Epidermal melanocyte (primary cell): ENCODE measurements at regions not wholly inside any gene's neighbourhood (a gene's known extent, or its start where the extent isn't known, plus 50 kb on each side); places are given as distances from the start of the nearest gene placed in this dataset.

Experiments used
- DNase-seq: peaks from one replicate; pipeline ENCODE4 v3.0.0; 2011; ENCODE audit warnings: low spot score; ENCODE audit not compliant: insufficient read length

DNA sequence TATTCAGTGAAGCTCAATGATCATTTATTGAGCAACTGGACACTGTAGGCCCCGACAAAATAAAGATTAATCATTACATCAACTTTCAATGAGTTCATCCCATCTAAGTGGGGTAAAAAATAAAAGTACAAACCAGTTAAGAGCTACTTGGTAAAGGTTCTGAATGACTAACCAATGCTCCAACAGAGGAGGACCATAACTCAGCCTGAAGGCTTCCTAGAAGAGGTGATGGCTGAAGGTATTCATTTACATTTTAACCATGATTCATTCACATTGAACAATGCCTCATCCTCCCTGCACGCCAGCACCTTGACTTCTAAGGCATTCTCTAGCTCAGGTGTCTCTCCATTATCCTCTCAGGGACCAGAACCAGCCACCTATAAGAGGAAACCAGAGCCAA is 201.4 kb downstream of the ZNF462 start:
- DNase-seq: no peak

DNA sequence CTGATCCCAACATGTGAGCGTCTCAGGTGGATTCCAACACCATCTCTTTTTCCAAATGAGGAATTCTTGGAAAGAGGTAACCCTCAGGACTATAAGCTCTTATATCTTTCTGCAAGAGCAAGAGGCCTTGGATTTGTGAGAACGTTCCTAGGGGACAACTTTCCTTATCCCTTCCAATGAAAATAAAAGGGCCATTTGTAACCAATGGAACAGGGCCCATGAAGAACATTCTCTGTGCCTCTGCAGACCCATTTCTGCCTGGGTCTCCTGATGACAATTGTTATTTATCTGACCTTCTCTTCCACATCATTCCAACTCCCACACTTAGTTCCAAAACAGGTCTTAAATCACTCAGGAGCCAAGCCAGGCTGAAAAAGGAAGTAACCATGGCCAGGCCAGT is 202.6 kb downstream of the ZNF462 start:
- DNase-seq: no peak

DNA sequence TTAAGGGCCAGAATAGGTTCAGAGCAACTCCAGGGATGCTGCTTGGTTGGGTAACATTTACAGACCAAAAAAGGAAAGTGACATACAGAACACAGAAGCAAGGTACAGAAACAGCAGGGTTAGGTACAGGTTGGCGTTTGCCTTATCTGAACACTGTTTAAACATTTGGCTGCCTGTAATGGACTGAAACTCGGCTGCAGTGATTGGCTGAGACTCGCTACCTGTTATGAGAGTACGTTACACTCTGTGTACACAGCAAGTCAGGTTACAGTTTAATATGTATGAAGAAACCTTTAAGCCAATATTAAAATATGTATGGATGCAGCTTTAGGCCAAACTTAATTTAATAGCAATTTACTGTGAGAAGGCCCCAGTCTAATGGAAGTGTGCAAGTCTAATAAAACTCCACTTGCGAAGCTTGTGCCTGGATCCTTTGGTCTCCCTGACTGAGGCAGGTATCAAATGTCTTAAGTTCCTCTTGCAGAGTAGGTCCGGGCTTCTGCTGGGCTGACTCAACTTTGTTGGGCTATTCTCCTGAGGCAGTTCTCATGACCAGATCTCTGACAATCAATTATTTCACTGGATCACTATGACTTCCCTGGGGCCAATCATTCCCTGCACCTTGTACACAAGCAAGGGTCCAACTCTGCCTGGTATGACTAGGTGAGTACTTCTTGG is 204.9 kb downstream of the ZNF462 start:
- no peak for DNase-seq

DNA sequence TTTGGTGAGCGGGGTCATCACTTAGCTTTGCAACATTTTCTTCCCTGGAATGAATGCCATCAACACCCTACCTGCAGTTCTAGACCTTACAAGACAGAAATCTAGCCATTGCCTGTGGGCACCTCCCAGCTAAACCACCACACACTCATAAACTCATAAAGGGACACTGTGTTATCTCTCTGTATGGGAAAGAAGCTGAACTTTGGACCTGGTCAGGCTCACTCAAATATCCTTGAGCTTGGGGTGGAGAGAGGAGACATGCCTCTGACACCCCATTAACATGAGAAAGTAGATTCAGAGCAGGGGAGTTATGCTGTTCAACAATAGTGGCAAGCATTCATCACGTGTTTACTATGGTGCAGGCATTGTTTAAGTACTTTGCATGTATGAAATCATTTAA is 205.6 kb downstream of the ZNF462 start:
- DNase-seq: no peak

DNA sequence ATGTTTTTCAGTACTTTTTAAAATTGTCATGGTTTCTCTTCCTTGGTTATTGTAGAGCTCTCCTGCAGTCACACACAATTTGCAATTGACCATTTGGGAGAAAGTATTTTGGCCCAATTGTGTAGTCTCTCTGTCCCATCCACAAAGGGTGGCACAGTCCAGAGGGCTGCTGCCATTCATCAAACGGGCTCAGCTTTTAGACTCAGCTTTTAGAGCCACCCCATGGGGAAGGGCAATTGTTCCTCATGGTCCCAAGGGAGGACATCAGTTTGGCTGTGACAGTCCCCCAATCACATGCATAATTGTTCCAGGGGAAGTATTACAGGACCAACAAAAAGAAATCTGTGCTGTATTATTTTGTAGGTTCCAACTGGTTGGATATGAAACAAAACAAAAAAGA is 207.6 kb downstream of the ZNF462 start:
- DNase-seq: no peak

DNA sequence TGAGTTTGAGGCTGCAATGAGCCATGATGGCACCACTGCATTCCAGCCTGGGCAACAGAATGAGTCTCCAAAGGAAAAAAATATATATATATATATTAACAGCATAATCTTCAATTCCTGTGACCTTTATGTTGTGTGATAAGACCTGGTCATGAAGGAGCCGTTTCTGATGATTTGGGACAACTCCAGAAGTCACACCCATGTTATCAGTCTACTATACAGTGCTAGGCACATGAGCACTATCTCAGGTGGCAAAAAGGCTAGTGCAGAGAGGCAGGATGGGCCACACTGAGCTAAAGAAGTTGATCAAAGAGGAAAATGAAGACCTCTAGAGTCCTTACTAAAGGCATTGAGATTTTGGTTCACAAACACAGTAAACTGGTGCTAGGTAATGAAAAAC is 205.0 kb upstream of the RAD23B start:
- no peak for DNase-seq

DNA sequence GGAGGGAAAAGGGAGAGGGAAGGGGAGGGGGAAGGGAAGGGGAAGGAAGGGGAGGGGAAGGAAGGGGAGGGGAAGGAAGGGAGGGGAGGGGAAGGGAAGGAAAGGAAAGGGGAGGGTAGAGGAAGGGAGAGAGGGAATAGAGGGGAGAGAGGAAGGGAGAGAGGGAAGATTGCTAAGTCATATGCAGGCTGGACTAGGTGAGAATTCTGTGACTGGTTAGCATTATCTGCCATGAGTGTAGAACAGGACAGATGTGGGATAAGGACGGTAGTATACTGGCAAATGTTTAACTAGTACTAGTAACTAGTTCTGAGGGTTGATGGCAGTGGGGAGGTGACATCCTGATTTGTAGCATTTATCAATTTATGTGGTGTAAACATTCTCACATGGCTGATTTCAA is 203.5 kb upstream of the RAD23B start:
- DNase-seq: no peak

DNA sequence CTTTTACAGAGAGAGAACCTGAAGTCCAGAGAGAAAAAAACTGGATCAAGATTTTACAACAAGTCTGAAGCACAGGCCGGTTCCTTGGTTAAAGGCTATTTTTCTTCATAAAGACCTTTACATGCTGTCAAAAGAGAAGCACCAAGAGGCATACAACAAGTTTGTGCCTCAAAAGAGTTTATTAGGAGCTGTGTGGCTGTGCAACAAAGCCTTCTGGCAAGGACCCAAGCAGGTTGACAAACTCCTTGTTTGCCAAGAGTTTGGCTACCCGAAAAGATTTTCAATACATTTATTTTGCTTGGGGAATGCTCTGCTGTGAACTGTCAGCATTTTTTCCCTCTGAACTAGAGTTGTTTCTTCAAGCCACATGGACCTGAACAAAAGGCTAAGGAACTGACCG is 202.9 kb upstream of the RAD23B start:
- no peak for DNase-seq

DNA sequence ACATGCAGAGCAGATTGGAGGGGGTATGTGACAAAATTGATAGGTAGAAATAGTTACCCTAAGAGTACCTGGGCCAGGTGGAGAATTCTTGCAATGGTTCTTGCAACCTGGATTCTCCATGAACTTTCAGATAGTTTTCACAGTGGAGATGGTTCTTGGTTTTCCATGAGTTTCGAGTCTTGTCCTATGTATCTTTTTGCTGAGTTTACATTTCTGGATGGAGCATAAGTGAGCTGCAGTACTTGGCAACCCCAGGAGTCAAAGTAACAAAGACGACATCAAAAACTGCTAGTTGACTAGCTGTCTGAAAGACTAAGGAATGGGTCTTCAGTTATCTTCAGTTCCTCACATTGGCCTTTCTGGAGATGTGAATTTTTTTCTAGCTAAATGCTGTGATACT is 196.6 kb upstream of the RAD23B start:
- no peak for DNase-seq

DNA sequence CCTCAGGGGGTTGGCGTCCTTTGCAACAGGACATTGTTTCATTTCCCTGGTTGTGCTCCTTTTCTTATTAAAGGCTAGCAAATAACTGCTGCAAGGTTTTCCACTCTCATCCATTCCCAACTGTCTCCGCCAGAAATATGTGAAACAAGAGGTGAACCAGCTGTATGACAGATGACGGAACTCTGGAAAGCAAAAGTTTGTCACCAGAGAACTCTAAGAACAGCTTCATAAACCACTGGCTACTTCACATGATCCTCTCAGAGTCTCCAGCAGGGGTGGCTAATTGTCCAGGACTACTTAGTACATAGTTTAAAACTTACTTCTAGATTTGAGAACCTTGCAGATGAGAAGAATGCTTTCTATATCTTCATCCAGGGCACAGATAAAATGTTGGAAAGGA is 195.9 kb upstream of the RAD23B start:
- no peak for DNase-seq

DNA sequence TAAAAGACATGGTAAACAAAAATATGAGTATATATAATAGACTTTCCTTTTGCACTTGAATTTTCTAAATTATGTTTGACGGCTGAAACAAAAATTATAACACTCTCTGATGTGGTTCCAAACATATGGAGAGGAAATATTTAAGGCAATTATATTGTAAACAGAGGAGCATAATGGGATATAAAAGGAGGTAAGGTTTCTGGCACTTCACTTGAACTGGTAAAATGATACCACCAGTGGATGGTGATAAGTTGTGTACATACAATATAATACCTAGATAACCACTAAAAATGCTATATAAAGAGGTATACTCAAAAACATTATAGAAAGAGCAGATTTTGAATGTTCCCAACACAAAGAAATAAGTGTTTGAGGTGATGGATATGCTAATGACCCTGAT is 192.9 kb upstream of the RAD23B start:
- no peak for DNase-seq

DNA sequence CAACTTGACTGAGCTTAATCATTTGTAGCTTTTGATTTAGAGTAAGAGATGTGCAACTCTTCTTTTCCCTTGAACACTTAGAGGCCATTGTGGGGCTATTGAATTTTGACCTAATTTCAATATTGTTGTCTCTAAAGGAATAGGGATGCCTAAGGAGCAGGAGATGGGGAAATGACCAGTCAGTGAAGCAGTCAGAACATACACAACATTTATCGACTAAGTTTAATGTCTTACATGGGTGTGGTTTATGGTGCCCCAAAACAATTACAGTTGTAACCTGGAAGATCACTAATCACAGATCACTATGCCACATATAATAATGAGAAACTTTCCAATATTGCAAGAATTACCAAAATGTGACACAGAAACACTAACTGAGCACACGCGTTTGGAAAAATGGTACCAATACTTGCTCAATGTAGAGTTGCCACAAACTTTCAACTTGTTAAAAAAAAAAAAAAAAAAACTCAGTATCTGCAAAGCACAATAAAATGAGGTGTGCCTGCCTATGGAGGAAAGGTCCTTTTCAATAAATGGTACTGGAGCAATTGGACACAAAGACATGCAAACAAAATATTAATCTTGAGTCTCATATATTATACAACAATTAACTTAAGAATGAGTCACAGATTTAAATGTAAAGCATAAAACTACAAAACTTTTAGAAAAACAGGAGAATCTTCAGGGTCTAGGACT is 189.6 kb upstream of the RAD23B start:
- no peak for DNase-seq

DNA sequence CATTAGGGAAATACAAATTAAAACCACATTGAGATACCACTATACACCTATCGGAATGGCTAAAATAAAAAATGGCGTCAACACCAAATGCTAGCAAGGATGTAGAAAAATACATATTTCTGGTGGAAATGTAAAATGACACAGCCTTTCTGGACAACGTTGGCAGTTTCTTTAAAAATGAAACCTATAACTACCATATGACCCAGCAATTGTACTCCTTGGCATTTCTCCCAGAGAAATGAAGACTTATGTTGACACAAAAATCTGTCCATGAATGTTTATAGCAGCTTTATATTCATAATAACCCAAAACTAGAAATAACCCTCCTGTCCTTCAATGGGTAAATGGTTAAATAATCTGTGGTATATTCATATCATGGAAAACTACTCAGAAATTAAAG is 188.7 kb upstream of the RAD23B start:
- no peak for DNase-seq

DNA sequence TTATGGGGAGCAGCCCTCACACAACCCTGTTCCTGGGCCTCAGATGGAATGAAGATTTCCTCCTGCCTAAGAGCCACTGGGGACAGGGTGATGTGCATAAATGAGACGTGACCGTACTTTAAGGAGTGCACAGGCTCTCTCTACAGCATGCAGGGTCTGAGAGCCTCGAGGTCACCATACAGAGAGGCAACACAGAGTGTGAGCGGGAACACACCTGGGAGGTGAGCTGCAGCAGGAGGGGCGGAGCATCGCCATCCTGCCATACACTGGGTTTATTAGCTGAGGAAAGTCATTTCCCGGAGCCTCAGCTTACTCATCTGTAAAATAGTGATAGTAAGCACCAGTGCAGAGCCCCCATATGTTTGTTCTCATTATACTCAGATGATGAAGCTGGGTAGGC is 182.5 kb upstream of the RAD23B start:
- no peak for DNase-seq

DNA sequence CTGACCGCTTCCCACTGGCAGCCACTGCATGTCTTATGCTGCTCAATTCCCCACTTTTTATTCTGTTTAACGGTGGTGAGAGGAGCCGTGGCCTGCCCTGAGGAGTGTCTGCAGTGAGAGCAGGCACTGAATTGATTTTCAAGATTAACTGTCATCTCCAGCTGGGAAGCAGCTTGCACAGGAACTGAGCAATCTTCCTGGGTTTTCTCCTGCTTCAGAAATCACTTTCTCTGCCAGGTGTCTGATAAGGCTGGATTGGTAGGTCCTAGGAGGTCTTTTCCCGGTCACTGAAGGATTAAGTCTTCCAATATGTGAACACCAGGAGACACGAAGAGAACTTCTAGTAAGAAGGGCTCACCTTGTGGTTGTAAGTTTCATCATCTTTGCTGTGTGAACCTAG is 181.1 kb upstream of the RAD23B start:
- no peak for DNase-seq

DNA sequence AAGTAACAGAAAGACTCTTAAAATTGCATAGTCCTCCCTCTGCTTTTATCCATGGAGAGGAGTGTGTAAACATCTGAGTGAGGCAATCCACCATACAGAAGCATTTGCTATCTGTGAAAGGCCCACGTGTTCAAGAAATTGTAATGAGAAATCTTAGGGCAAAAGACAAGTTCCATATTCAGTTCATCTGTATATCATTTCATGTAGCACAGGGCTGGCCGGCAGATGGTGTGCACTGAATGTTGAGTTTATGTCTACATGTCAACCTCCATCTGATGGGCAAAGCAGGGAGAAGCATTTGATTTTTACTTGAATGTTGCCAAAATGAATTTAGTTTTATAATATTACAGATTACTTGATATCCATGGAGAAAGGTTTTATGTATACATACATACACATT is 179.5 kb upstream of the RAD23B start:
- no peak for DNase-seq

DNA sequence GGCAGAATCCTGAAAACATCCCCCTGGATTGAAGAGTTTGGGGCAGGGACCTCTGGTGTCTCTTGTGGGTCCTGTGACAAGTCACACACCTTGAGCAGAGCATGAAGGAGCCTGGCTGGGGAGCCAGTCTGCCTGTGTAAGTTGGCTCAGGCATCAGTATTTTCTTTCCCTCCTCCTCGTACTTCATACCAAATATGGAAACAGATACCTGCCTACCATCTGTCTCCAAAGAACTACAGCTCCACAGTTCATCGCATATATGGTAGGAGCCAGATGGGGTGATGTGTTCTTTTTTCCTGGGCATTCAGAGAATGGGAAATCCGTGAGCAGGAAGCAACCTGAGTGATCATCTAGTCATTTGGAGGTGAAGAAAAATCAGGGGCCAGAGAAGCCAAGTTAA is 177.3 kb upstream of the RAD23B start:
- DNase-seq: no peak

DNA sequence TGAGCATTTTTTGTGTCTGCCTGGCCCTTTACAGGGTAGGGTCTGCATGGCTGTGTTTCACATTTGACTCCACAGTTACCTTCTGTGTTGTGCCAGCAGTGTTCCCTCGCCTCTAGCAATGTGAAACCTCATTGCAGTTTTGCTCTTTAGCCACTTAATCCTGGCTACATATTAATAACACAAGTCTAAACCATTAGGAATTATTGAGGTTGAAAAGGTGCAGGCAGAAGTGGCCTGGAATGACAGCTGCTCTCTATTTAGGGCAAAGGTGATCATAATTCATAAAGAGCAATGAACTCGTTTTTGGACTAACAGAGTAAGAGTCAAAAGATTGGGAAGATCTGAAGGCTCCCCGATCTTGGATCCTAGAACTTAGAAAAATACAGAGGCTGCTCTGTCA is 176.7 kb upstream of the RAD23B start:
- DNase-seq: no peak

DNA sequence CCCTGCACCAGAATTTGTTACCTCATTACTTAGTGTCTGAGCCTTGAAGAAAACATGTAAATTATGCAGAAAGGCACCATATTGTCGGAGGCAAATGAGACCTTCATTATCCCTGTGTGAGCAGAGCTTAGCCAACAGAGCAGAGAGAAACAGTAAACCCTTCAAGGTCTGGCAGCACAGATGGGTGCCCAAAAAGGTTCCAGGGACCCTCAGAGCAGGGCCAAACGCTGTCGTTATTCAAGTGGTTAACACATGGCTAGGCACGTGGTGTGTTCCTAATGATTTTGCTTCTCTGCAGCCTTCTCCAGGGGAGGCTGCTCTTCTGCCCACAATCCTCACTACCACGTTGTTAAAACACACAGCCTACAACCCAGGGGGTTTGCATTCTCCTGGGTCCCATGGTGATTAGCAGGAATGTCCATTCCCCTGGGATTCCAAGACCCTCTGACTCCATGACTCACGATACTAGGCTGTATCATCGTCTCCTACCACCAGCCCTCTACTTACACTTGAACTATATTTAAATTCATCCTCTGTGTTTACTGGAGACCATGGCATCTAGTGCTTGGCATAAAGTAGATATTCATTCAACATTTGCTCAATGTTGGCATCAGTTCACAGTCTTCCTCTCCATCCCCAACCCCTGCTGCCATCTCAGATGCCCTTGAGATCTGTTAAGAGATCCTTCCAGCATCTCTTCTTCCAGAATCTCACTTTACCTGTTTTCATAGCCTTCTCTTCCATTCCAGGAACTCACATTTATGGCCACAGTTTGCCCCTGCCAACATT is 174.5 kb upstream of the RAD23B start:
- no peak for DNase-seq

DNA sequence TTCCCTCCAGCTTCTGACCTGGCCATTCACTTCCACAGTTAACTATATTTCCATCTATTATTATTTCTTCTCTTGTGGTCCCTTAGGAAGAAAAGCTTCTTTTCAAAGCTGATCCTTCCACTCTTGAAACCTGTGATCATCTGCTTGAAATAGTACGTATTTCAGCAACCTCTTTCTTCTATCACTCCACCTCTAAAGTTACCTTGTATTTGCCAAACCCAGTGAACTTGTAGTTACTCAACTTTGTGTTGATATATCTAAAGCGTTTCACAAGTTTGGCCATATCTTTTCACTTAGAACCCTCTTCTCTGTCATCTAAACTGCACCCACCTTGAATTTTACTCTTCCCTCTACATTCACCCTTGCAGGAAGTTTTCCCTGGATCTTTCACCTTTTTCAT is 173.8 kb upstream of the RAD23B start:
- no peak for DNase-seq

DNA sequence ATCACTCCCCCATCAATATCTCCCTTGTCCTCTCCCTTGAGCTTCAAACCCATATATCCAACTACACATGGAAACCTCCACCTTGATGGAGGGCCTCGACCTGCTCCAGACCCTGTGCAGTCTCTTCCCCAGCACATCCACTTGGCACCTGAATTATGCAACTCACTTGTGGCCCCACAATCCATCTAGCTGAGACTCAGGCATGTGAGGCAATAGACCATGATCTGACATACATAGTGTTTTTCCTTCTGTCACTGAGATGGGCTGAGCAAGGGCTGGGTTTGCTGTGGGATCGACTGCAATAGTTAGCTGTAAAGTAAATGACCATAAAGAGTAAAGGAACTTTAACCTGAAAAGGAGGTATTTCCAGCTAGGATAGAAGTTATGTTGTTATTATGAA is 172.9 kb upstream of the RAD23B start:
- no peak for DNase-seq

DNA sequence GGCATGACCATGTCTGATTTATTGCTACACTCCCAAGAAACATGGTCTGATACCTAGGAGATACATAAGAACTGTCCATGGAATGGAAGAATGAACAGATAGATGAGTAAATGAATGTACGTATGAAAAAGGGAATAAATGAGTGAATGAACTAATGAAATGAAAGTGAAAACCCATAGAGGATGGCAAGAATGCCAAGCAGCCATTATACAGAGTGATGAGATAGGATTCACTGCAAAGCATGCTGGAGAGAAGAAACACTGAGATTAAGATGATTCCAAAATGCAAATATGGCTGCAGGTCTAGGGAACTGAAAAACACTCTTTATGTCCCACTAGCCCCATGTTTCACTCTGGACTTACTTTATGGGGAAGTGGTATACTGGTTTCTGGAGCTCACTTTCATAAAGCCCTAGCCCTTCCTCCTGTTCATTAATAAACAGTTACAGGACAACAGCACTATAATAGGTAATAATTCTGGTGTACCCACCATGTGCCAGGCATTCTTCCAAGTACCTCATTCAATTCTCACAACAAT is 170.3 kb upstream of the RAD23B start:
- no peak for DNase-seq
